ENCODE measurements at regions not wholly inside any gene's neighbourhood (a gene's known extent, or its start where the extent isn't known, plus 50 kb on each side); places are given as distances from the start of the nearest gene placed in this dataset.

DNA sequence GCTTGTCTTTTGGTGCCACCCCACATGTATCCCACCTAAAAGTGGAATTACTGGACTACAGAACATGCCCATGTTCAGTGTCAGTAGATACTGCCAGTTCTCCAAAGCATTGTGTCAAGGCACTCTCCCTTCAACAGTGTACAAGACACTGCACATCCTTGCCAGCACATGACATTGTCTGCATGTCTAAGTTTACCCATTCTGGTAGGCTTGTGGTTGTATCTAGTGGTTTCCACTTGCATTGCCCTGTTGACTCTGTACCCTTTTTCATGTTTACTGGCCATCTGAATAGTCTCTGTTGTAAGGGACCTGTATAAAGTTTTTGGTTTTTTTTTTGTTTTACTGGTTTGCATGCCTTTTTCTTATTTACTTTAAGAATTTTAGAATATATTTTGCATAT lies 222.4 kb upstream of the CNR1 start:
- no peak for TF ChIP-seq MAX (IDR thresholded peaks at IDR 0.05; ENCODE audit: low read depth, low read length)
- no peak for TF ChIP-seq POLR2A (IDR thresholded peaks at IDR 0.05; ENCODE audit: extremely low read depth, insufficient read length)
- TF ChIP-seq, protein P1, sequence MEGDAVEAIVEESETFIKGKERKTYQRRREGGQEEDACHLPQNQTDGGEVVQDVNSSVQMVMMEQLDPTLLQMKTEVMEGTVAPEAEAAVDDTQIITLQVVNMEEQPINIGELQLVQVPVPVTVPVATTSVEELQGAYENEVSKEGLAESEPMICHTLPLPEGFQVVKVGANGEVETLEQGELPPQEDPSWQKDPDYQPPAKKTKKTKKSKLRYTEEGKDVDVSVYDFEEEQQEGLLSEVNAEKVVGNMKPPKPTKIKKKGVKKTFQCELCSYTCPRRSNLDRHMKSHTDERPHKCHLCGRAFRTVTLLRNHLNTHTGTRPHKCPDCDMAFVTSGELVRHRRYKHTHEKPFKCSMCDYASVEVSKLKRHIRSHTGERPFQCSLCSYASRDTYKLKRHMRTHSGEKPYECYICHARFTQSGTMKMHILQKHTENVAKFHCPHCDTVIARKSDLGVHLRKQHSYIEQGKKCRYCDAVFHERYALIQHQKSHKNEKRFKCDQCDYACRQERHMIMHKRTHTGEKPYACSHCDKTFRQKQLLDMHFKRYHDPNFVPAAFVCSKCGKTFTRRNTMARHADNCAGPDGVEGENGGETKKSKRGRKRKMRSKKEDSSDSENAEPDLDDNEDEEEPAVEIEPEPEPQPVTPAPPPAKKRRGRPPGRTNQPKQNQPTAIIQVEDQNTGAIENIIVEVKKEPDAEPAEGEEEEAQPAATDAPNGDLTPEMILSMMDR (IDR thresholded peaks at IDR 0.05; ENCODE audit: low read depth, low read length) = no peak
- no peak for TF ChIP-seq MYC (IDR thresholded peaks at IDR 0.05; ENCODE audit: low read depth, low read length)
- DNase-seq (ENCODE audit: low read depth) = no peak
- H3K4me3 ChIP-seq (ENCODE audit: low read depth, low read length) = no peak overlapping the region

DNA sequence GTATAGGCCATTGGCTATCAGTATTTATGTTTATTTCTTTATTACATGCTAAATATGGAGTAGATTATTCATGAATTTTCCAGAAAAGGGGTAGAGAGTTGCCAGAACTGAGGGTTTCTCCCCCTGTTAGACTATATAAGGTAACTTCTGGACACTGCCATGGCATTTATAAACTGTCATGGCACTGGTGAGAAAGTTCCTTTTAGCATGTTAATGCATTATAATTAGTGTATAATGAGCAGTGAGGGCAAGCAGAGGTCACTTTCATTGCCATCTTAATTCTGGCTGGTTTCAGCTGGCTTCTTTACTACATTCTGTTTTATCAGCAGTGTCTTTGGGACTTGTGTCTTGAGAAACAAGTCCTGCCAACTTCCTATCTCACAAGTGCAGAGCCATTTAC lies 220.0 kb upstream of the CNR1 start:
- TF ChIP-seq, protein P1 (IDR thresholded peaks at IDR 0.05; ENCODE audit: low read depth, low read length) = no peak
- TF ChIP-seq POLR2A (IDR thresholded peaks at IDR 0.05; ENCODE audit: extremely low read depth, insufficient read length) (no peak), MYC (IDR thresholded peaks at IDR 0.05; ENCODE audit: low read depth, low read length) (no peak), MAX (IDR thresholded peaks at IDR 0.05; ENCODE audit: low read depth, low read length) (no peak)
- no peak for DNase-seq (ENCODE audit: low read depth)
- H3K4me3 ChIP-seq (ENCODE audit: low read depth, low read length) = no peak overlapping the region

DNA sequence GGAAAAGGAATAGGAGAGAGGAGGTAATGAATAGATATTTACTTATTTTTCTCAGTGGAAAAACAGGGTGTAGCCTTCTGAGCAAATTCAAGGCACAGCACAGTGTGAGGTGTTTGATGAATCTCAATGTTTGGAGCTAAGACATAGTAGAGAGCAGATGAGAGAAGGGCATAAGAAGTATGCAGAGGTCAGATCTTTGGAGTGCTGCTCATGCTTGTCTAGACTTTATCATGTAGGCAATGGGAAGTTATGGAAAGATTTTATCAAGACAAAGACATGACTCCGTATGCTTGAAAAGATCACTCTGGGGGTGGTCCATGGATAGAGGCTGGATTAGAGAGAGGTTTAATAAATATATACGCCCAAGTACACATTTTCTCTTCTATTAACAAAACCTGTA lies 217.0 kb upstream of the CNR1 start:
- H3K4me3 ChIP-seq (ENCODE audit: low read depth, low read length) = no peak overlapping the region
- DNase-seq (ENCODE audit: low read depth) = no peak
- no peak for TF ChIP-seq MAX (IDR thresholded peaks at IDR 0.05; ENCODE audit: low read depth, low read length)
- TF ChIP-seq, protein P1 (IDR thresholded peaks at IDR 0.05; ENCODE audit: low read depth, low read length) = no peak
- TF ChIP-seq MYC (IDR thresholded peaks at IDR 0.05; ENCODE audit: low read depth, low read length) = no peak
- TF ChIP-seq POLR2A (IDR thresholded peaks at IDR 0.05; ENCODE audit: extremely low read depth, insufficient read length) = no peak

GRCh38 chr6:88381289-88381642 lies 215.1 kb upstream of the CNR1 start:
- H3K4me3 ChIP-seq (ENCODE audit: low read depth, low read length) = no peak overlapping the region
- TF ChIP-seq, protein P1 (IDR thresholded peaks at IDR 0.05; ENCODE audit: low read depth, low read length) = no peak
- no peak for TF ChIP-seq MYC (IDR thresholded peaks at IDR 0.05; ENCODE audit: low read depth, low read length)
- no peak for TF ChIP-seq MAX (IDR thresholded peaks at IDR 0.05; ENCODE audit: low read depth, low read length)
- no peak for TF ChIP-seq POLR2A (IDR thresholded peaks at IDR 0.05; ENCODE audit: extremely low read depth, insufficient read length)
- no peak for DNase-seq (ENCODE audit: low read depth)

DNA sequence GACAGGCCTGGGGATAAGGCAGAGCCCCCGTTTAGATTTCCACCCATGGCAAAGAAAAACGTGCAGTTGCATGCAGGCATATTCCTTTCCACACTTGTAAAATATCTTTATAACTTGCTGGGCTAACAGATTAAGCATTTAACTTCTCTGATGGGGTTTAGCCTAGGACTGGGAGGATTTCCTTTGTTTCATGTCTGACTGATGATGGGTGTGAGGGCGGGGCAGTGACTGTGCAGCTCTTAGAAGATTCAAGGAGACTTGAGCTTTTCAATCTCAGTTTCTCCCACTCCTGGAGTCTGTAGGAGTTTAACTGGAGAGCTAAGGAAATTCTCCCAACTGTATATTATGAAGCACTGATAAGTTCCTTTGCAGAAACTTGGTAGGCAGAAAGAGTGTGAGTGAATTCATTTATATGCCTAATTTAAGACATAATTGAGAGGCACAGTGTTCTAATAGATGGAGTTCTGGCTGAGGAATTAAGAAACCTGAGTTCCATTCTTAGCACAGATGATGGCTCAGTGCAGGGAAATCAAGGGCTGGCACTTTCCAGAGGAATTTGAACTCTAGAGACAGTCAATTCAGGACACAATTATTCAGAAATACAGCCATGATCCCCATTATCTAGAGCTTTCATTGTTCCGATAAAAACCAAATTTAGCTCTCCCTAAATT lies 214.6 kb upstream of the CNR1 start:
- TF ChIP-seq POLR2A (IDR thresholded peaks at IDR 0.05; ENCODE audit: extremely low read depth, insufficient read length) (no peak), MAX (IDR thresholded peaks at IDR 0.05; ENCODE audit: low read depth, low read length) (no peak), MYC (IDR thresholded peaks at IDR 0.05; ENCODE audit: low read depth, low read length) (no peak)
- TF ChIP-seq, protein P1 (IDR thresholded peaks at IDR 0.05; ENCODE audit: low read depth, low read length) = no peak
- no peak overlapping the region for H3K4me3 ChIP-seq (ENCODE audit: low read depth, low read length)
- no peak for DNase-seq (ENCODE audit: low read depth)
